VCaP (cell line): ENCODE measurements at regions not wholly inside any gene's neighbourhood (a gene's known extent, or its start where the extent isn't known, plus 50 kb on each side); places are given as distances from the start of the nearest gene placed in this dataset.

Source experiments
- H3K27ac ChIP-seq: fragments of 450-650 bp; 2 replicates; pipeline ENCODE4 v1.5.1; 2017
- CTCF ChIP-seq: fragments of 450-650 bp; conservative IDR thresholded peaks from 2 replicates; pipeline ENCODE4 v1.5.1; 2017; ENCODE audit warnings: mild to moderate bottlenecking, moderate library complexity

GRCh38 chr7:96401200-96401599, 79.3 kb upstream of the SLC25A13 start:
- TF ChIP-seq CTCF = no peak
- no peak overlapping the region for H3K27ac ChIP-seq

- no peak overlapping the region for H3K27ac ChIP-seq
- no peak for TF ChIP-seq CTCF
These were observed 78.6 kb upstream of the SLC25A13 start for GRCh38 chr7:96400518-96400917.

DNA sequence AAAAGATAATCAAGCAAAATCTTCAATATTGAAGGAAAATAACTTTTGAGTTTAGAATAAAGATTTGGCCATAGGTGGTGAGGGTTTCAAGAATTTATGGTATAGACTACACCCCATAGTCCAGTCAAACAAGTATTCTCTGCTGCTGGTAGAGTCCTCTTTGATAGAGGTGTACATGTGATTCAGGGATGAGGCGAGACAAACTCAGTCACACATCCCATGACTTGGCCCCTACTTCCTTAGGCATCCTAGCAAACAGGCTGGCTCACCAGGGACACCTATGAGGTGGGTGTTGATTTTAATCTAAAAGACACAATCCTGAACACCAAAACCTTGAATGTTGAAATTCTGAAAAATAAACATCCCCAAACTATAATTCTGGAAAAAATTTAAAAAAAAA, 78.1 kb upstream of the SLC25A13 start:
- TF ChIP-seq CTCF = no peak
- H3K27ac ChIP-seq = no peak overlapping the region

- no peak for TF ChIP-seq CTCF
- H3K27ac ChIP-seq = no peak overlapping the region
These were observed 76.2 kb upstream of the SLC25A13 start for GRCh38 chr7:96397936-96398598.

DNA sequence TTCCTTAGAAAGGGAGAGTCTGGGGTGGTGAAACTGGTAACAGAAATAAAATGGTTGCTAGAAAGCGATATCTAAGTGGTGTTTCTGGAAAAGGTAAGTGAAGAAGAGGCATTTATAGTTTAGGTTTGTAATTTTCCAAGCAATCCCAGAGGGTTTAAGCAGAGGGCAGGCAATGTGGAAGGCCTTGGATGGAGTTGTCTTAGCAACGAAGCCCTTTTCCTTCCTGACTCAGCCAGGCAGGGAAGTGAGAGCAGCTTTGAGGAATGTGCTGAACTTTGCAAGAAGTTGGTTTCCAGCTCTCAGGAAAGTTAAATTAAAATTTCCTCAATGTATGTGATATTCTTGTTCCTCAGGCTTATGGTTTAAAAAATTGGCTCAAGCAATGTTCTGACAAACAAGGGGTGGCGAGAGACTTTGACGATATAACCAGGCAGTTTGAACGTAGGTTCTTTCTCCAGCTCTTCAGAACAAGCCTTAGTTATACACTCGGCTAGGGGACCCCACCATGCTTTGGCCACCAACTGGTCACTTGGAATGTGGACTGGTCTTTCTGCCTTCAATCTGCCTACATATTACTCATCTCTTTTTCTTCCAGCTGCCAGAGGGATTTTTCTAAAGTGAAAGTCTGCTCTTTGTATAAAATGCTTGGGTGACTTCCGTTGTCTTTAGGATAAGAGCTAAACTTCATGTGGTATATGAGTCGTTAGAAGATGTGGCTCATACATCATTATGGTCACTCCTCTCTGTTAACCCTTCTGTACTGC, 66.9 kb upstream of the SLC25A13 start:
- H3K27ac ChIP-seq = no peak overlapping the region
- TF ChIP-seq CTCF = no peak

- no peak overlapping the region for H3K27ac ChIP-seq
- no peak for TF ChIP-seq CTCF
These were observed 66.3 kb upstream of the SLC25A13 start for GRCh38 chr7:96388166-96388565.

DNA sequence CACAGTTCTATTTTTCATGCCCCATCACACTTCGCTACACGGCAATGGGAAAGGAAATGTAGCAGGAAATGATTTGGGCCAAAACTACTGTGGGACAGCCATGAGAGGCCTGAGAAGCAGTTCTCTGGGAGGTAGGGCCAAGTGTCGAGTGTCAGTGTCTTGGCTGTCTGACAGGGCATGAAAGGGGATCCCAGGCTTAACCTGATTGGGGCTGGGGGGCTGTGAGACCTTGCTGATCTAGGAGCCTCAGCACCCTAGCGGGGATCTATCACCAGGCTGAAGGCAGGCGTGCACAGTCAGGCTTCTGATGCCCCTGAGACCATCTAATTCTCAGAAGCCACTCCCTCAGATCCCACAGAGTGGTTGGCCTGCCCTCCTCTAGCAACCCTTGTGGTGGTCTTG, 58.2 kb upstream of the SLC25A13 start:
- TF ChIP-seq CTCF = no peak
- H3K27ac ChIP-seq = peak overlapping the region; percentile 8; the same call in 1 of the 2 replicates
